HG03280 (cell line): ENCODE measurements at regions not wholly inside any gene's neighbourhood (a gene's known extent, or its start where the extent isn't known, plus 50 kb on each side); places are given as distances from the start of the nearest gene placed in this dataset.

Experiments
- ATAC-seq: cut with Tn5 transposase; IDR thresholded peaks from one replicate; pipeline ENCODE4 v1.9.1; 2021; ENCODE audit warnings: mild to moderate bottlenecking, moderate library complexity; ENCODE audit not compliant: unreplicated experiment

DNA sequence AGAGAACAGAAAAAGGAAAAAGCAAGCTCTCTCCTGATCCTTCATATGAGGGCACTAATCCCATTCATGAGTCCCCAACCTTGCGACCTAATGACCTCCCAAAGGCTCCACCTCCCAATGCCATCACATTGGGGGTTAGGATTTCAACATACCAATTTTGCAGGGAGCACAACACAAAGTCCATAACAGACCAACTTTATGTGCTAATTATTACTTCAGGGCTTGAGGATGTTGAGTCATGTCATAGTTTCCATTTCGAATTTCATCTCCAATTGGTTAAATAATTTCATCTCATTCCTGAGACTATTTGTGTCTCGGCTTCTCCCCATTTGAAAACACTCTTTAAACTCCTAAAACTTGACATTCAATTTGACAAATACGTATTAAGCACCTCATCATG, 69.9 kb upstream of the KLF7 start:
- no peak for ATAC-seq

- no peak for ATAC-seq
Observed at GRCh38 chr2:207236156-207236935, 70.6 kb upstream of the KLF7 start.

- ATAC-seq, result no peak
Observed at GRCh38 chr2:207238831-207239701, 73.3 kb upstream of the KLF7 start.

DNA sequence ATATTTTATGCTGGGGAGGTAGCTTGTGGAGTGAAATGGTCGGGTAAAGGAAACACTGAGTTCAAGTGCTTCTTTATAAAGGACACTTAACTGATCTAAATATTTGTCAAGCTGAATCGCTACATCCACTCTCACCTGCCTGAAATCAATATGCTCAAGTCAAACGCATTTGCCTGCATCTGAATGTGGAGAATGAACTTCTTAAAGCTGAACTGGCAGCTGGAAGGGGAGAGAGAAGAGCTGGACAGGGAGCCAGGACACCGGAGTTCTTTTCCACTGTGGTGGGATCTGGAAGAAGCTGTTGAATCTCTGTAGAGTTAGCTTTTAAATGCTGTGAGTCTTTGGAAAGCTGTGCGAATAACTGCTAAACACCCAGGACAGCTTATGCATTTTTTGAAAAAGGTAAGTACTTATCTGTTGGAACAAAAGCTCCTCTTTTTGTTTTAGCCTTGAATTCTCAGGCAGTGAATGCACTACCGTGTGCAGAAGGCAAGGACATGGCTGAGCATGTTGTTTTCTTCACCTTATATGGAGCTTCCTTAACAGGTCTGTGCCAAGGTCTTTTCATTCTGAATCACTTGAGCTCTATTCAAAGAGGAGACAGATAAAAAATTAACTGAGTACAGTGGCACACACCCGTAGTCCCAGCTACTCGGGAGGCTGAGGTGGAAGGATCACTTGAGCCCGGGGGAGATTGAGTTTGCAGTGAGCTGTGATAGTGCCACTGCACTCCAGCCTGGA, 74.2 kb upstream of the KLF7 start:
- no peak for ATAC-seq

DNA sequence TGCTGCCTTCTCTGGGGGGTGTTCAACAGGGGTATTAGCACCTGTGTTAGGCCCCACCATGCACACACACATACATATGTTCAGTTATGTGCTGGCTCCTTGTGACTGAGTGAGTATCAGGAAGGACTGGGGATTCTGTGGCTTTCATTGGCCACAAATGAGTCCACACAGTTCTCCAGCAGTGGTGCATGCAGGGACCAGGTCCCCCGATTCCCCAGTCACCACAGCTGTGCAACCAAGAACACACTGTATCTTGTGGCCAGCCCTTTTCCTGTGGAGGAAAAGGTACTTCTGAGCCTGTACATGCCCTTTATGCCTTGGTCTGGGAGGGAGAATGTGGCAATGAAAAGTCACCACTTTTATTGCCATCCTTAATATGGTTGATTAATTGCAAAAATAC, 74.9 kb upstream of the KLF7 start:
- ATAC-seq, result no peak

DNA sequence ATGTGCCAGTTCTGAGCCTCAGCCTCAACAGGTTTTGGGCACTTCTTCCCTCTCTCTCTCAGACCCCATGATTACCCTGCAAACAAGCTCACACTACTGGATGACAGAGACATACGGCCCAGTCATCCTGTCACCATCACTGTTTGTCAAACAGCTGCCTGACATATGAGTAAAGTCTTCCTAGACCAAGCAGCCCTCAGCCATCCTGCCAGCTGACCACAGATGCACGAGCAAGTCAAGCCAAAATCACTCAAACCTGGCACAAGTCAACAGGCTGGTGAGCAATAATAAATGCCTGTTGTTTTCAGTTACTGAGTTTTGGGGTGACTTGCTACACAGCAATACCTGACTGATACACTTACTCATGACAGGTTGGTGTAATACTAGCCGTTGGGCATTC, 75.5 kb upstream of the KLF7 start:
- ATAC-seq, result no peak

DNA sequence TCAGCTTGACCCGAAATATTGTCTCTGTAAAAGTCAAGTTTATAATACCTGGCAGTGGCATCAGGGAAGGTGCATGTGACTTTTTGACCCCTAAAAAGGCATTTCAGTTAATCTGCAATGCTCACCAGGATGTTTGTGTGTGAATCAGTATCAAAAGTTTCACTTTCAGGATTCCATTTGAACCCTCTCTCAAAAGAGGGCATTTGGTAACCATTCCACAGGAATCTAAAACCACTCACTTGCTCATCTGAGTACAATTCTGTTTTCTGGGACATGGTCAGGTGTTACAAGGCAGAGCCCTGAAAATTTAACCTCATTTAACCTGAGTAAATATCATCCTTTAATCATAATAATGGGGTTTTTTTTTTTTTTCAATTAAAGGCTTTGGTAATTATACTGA, 77.9 kb upstream of the KLF7 start:
- ATAC-seq, result no peak

DNA sequence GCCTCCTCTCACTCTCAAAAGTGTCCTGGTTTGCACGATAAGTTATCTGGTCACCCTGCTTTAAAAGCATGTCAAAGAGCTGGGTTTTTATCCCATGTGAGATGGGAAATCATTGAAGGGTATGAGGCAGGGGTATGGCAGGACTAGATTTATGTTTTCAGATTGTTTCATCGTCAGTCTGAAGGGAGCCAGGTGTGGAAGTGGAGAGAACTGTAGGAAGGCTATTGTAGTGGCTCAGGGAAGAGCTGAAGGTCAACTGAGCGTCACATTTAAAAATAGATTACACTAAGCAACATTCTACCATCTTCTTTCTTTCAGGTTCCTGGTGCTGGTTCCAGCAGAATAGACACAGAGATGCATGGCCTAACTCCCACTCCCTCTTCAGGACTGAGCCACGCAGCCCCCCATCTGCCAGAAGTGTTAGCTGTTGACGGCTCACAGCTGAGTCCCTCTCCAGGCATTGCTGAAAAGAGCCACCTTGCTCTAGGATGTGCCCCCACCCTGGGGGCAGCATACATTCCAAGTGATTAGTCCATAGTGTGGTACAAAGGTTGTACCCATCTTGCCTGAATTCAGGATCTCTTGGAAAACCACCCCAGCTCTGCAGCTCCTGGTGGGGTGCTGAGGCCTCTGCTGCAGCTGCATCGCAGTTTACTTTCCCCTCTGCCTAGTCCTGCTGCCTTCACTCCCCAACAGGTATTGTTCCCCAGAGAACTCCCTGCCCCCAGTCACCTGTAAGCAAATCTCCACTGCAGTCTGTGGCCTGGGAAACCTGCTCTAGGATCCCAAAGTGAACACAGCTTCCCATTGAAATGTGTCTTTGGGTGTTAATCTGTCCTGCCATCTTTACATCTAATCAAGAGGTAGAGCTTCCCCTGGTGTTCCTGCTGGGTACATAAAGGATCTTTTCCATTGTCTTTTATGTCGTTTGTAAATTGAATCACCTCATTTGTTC, 79.5 kb upstream of the KLF7 start:
- no peak for ATAC-seq

- no peak for ATAC-seq
Observed at GRCh38 chr2:207248702-207249377, 83.1 kb upstream of the KLF7 start.

- ATAC-seq, result no peak
Observed at GRCh38 chr2:207251022-207251421, 85.3 kb upstream of the KLF7 start.

- no peak for ATAC-seq
Observed at GRCh38 chr2:207251573-207252192, 85.9 kb upstream of the KLF7 start.

DNA sequence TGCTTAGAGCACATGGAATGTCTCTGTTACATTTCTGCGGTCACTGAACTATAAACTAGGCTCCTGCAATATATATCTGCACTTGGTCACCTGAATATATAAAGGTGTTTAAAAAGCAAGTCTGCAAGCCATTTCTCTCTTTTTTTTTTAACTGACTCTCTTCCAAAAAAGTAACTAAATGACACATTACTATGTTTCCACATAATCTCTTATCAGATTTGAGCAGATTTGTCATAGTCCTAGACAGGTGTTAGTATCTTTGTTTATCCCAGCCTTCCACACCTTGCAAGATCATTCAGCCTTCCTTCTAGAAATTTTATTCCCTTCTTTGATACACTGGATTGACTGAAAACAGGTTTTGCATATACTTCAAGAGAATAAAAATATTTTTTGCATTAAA, 86.7 kb upstream of the KLF7 start:
- no peak for ATAC-seq

DNA sequence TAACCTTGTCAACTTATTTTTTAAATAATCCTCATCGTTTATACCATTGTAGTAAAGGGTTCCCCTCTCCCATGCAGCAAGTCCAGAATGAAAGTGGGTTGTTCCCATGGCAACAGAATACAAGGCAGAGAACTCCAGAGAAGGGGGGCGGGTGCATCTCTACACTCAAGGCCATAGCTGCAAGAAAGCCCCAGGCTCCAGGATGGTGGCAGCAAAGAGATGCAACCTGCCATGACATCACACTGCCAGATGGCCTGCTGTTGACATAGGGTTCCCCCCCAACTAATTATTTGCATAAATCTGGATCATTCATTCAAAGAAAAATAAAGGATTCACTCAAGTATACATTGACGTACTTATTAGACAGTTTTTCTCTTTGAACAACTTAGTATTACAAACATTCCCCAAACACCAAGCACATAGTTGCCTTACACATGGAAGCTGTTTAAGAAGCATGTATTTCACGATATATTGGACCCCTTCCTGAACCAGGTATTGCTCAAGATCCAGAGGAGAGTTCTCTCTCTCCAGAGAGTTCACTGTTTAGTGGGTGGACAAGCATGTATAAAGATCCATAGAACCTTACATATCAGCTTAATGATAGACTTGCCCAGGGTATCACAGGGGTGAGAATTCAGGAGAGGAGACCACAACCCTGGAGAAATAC, 87.4 kb upstream of the KLF7 start:
- ATAC-seq, result no peak

DNA sequence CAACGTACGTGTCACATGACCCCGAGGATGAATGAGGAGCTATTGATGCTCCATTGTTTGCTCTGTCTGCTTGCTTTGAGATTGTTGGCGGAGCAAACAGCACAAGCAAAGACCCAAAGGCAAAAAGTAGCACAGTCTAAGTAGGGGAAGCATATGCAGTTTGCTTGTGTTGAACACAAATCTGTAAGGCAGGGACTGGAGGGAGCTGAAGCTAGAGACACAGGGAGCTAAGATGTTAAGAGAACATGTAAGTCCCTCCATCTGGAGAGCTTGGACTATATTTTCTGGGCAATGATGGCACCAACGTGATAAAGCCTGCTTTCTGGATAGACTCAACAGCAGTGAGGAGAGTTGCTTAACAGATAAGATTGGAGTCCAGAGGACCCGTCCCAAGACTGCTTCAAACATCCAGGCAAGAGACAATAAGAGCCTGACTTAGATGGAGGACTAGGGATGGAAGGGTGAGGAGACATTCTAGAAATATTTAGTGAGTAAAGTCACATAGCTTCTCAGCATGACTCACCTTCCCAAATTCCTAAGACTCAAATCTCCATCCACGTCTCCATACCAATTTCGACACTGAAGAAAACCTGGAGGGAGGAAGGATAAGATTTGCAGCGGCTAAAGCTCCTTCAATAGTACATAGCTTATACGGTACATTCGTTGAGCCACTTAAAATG, 88.1 kb upstream of the KLF7 start:
- no peak for ATAC-seq

- ATAC-seq, result no peak
Observed at GRCh38 chr2:207254591-207255464, 89.1 kb upstream of the KLF7 start.

DNA sequence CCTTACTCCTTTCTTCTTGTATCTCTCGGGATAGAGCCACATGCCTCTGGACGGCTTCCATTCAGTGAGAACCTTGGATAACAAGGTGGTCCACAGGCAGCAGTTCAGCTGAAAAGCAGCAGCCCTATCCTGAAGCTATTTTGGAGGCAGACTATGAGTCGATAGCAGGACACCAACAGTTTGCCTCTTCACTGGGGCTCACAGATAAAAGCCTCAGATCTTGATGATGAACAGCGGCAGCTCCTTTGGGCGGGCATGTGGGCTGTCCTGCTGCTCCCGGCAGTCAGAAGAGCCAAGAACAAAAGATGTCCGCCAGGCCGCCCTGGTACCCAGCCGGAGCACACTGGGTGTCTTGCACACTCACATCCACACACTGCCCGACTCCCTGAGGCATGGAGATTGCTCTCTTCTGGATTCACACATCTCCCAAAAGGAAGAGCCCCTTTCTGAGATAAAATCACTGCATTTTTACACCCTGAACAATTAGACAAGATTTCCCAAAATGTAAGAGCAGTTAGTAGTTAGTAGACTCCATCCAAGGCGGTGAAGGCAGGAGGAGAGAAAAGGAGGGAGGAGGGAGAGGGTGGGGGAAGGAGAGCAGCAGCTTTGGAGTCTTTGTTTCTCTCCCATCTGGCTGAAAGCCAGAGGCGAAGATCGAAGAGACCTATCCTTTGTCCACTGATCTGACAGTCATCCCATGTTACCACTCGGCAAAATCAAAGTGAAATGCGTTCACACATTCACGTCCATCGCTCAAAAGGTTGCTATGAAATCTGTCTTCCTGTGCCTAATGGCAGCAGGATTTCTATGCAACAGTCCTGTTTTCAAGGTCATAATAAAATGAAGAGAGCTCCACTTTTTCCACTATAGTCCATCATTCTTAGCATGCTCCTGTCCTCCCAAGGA, 90.1 kb upstream of the KLF7 start:
- ATAC-seq, result no peak
